Left ventricle myocardium inferior (tissue), 1 donor: ENCODE measurements at regions not wholly inside any gene's neighbourhood (a gene's known extent, or its start where the extent isn't known, plus 50 kb on each side); places are given as distances from the start of the nearest gene placed in this dataset.

ENCODE experiments used
- DNase-seq: peaks from one replicate; pipeline ENCODE4 v3.0.0-alpha.2; 2020
- H3K27ac ChIP-seq: fragments of 200-600 bp; replicated peaks from 2 replicates; pipeline ENCODE4 v1.8.0; 2021
- H3K27me3 ChIP-seq: fragments of 200-600 bp; 2 replicates; pipeline ENCODE4 v1.8.0; 2021; ENCODE audit warnings: low read depth
- H3K36me3 ChIP-seq: fragments of 200-600 bp; 2 replicates; pipeline ENCODE4 v1.8.0; 2021
- H3K4me1 ChIP-seq: fragments of 200-600 bp; 2 replicates; pipeline ENCODE4 v1.8.0; 2021
- H3K4me3 ChIP-seq: fragments of 200-600 bp; 2 replicates; pipeline ENCODE4 v1.8.0; 2021; ENCODE audit warnings: mild to moderate bottlenecking, moderate library complexity
- H3K9me3 ChIP-seq: fragments of 200-600 bp; replicated peaks from 2 replicates; pipeline ENCODE4 v1.8.0; 2021
- intact Hi-C: fragments of 100-400 bp; cut with micrococcal nuclease; formaldehyde crosslinking; loops from one replicate; pipeline ENCODE4 v1.11.0; 2022
- TF ChIP-seq, protein P1 (sequence below): fragments of 200-600 bp; IDR thresholded peaks from 2 replicates; pipeline ENCODE4 v1.8.0; 2021; ENCODE audit warnings: antibody characterized with exemption, mild to moderate bottlenecking, borderline replicate concordance
- donor health status: DM: no; HTN: yes; CAD: no; lungs with severe emphysema.

DNA sequence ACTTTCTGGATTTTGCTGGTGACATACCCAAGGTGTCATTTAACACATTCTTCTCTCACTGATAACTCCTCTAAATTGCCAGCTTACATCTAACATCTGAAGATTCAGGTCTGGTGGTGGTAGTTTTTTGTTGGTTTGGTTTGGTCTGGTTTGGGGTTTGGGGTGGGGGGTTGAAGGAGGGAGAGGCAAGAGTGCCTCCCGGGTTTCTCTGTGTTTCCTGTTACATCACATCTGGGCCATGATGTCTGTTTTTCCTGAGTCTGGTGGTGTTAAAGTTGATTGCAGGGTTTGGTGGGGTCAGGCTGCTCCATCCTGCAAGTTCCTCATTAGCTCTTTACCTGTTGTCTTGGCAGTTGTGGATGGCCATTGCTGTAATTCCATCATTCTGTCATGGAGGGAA is 155.8 kb upstream of the UBL3 start:
- Histone ChIP-seq H3K9me3 (no peaks in the 10 kb centered on the region), H3K4me1 (no peaks in the 10 kb centered on the region), H3K27ac (no peak overlapping the region), H3K4me3 (no peak overlapping the region), H3K27me3 (peaks cover 35% of the 10 kb centered on the region), H3K36me3 (no peaks in the 10 kb centered on the region)
- intact Hi-C loops = no loop called here
- TF ChIP-seq, protein P1, sequence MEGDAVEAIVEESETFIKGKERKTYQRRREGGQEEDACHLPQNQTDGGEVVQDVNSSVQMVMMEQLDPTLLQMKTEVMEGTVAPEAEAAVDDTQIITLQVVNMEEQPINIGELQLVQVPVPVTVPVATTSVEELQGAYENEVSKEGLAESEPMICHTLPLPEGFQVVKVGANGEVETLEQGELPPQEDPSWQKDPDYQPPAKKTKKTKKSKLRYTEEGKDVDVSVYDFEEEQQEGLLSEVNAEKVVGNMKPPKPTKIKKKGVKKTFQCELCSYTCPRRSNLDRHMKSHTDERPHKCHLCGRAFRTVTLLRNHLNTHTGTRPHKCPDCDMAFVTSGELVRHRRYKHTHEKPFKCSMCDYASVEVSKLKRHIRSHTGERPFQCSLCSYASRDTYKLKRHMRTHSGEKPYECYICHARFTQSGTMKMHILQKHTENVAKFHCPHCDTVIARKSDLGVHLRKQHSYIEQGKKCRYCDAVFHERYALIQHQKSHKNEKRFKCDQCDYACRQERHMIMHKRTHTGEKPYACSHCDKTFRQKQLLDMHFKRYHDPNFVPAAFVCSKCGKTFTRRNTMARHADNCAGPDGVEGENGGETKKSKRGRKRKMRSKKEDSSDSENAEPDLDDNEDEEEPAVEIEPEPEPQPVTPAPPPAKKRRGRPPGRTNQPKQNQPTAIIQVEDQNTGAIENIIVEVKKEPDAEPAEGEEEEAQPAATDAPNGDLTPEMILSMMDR = no peak
- DNase-seq = no peak

DNA sequence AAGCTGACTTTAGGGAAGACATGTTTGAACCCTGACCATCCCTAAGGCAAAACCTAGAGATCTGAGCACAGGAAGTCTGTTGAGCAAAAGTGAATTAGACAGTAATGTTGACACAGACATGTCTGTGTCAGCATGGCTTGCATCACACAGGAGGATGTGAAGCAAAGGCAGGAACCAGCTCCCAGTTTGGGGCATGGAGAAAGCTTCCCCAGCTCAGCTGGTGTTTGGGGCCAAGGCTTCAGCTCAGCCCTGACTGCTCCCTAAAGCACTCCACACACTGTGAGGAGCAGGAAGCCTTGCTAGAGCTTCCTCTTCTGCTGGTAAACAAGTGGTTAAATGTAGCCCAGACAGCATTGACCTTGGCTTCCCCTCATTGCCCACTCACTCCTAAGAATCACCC is 153.8 kb upstream of the UBL3 start:
- peaks cover 35% of the 10 kb centered on the region for H3K27me3 ChIP-seq
- no peak overlapping the region for H3K4me3 ChIP-seq
- intact Hi-C loops = no loop called here
- TF ChIP-seq, protein P1 = no peak
- no peak for DNase-seq
- H3K27ac ChIP-seq = no peak overlapping the region
- no peaks in the 10 kb centered on the region for H3K9me3 ChIP-seq
- H3K36me3 ChIP-seq = no peaks in the 10 kb centered on the region
- no peaks in the 10 kb centered on the region for H3K4me1 ChIP-seq

DNA sequence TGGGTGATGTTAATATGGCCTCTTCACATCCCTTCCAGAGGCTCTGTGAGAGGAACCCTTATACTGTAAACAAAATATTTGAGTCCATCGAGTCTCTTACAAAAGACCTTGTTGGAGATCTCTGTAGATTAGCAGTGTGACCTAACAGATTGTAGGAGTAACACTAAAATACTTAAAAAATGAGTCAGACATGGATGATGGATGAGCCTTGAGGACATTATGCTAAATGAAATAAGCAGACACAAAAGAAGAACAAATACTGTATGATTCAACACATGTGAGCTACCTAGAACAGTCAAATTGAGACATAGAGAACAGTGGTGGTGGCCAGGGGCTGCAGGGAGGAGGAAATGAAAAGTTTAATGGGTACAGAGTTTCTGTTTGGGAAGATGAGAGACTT is 152.2 kb upstream of the UBL3 start:
- H3K4me3 ChIP-seq = no peak overlapping the region
- intact Hi-C loops = no loop called here
- no peaks in the 10 kb centered on the region for H3K4me1 ChIP-seq
- no peaks in the 10 kb centered on the region for H3K9me3 ChIP-seq
- TF ChIP-seq, protein P1 = no peak
- no peak for DNase-seq
- H3K36me3 ChIP-seq = no peaks in the 10 kb centered on the region
- no peak overlapping the region for H3K27ac ChIP-seq
- H3K27me3 ChIP-seq = peaks cover 24% of the 10 kb centered on the region

DNA sequence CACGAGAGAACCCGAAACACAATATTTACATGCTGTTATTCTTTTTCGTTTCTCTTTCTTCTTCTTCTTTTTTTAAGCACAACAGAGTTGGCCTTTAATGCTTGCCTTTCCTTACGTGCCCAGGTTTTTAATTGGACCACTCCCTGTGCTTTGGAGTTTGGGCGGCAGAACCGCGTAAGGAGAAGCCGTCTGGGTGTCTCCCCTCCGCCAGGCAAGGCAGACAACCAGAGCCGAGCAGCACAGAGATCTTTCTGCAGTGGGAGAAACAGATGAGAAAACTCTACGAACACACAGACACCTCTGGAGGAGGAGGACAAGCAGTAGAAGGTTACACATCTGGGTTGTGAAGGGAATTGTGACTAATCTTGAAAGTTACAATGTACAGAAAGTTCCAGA is 150.0 kb upstream of the UBL3 start:
- Histone ChIP-seq H3K27me3 (peaks cover 41% of the 10 kb centered on the region), H3K4me3 (no peak overlapping the region), H3K36me3 (no peaks in the 10 kb centered on the region), H3K27ac (no peak overlapping the region), H3K4me1 (no peaks in the 10 kb centered on the region), H3K9me3 (no peaks in the 10 kb centered on the region)
- DNase-seq = no peak
- TF ChIP-seq, protein P1 = no peak
- intact Hi-C loops = no loop called here

DNA sequence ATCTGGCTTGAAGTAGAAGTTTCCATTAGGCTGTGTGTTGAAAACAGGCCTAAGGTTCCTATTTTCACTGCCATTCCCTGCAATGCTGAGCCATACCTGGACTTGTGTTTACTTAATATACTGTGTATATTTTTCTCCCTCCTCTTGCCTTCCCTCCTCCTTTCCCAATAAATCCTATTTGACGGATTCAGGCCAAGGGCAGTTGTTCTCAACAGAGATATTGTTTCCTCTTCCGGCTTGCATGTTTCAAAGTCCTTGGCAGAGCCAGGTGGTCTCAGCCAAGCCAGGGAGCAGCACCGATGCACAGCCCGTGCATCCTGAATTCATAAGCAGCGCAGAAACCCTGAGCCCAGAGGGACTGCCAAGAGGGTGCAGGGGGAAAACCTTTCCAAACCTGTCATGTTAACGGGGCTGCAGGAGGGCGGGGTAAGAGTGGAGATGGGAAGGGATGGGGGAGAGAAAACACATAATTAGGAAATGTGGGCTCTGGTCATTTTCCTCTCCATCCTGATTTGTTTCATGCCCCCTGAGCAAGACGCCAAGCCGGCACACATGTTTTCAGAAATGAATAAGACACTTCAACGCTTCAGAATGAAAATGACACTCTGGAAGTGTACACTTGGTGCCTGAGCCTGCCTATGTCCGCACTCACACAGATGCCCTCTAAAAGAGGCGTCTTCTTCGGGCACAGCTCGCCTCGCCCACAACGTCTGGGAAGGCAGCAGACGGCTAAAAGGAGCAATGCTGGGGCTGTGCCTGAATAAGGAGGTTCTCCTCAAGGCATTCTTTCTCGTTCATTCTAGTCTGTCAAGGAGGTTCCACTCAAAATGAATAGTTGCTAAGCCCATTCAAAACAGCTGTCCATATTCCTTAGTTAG is 149.3 kb upstream of the UBL3 start:
- H3K4me1 ChIP-seq = no peaks in the 10 kb centered on the region
- intact Hi-C loops = no loop called here
- DNase-seq = no peak
- TF ChIP-seq, protein P1 = no peak
- no peak overlapping the region for H3K4me3 ChIP-seq
- no peaks in the 10 kb centered on the region for H3K9me3 ChIP-seq
- H3K36me3 ChIP-seq = no peaks in the 10 kb centered on the region
- H3K27ac ChIP-seq = no peak overlapping the region
- H3K27me3 ChIP-seq = peaks cover 36% of the 10 kb centered on the region
